WI38 (cell line): ENCODE measurements at regions not wholly inside any gene's neighbourhood (a gene's known extent, or its start where the extent isn't known, plus 50 kb on each side); places are given as distances from the start of the nearest gene placed in this dataset.

ENCODE experiments used
- H3K4me3 ChIP-seq: 2 replicates; pipeline ENCODE4 v1.5.1; 2011; ENCODE audit warnings: low read depth, mild to moderate bottlenecking, control low read depth, low read length
- CTCF ChIP-seq: IDR thresholded peaks from 2 replicates; pipeline ENCODE4 v1.5.1; 2012; ENCODE audit warnings: low read depth, mild to moderate bottlenecking, control low read depth, low read length

- no peak for TF ChIP-seq CTCF
- no peak overlapping the region for H3K4me3 ChIP-seq
Measured at GRCh38 chr4:41452484-41453225, 85.3 kb upstream of the LIMCH1 start.

- H3K4me3 ChIP-seq, result no peak overlapping the region
- TF ChIP-seq CTCF, result no peak
Measured at GRCh38 chr4:41454423-41454822, 83.5 kb upstream of the LIMCH1 start.

- no peak overlapping the region for H3K4me3 ChIP-seq
- no peak for TF ChIP-seq CTCF
Measured at GRCh38 chr4:41455206-41455605, 82.8 kb upstream of the LIMCH1 start.

DNA sequence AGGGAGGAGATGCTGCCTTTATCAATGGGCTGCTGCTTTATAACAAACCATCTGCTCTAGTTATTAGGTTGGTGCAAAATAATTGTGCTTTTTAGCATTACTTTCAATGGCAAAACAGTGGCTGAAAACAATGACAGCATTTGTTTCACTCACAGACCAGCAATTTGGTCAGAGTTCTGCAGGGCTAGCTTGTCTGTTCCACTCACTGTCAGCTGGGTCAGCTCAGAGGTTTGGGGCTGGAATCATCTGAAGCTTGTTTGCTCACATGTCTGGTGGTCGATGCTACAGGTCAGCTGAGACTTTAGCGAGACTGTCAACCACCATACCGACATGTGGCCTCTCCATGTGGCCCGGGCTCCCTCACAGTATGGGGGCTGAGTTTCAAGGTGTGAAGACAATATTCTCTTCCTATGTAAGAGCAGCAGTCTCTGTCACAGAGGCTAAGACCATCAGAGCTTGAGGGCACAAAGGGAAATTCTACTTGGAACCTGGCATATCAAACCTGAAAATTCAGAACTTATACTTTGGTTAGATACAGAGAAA, 81.3 kb upstream of the LIMCH1 start:
- TF ChIP-seq CTCF, result no peak
- H3K4me3 ChIP-seq, result no peak overlapping the region

GRCh38 chr4:41458689-41459088, 79.3 kb upstream of the LIMCH1 start:
- no peak overlapping the region for H3K4me3 ChIP-seq
- TF ChIP-seq CTCF, result no peak

GRCh38 chr4:41460641-41461040, 77.3 kb upstream of the LIMCH1 start:
- no peak for TF ChIP-seq CTCF
- no peak overlapping the region for H3K4me3 ChIP-seq

GRCh38 chr4:41461780-41462307, 76.1 kb upstream of the LIMCH1 start:
- H3K4me3 ChIP-seq, result no peak overlapping the region
- no peak for TF ChIP-seq CTCF
